ENCODE measurements at regions not wholly inside any gene's neighbourhood (a gene's known extent, or its start where the extent isn't known, plus 50 kb on each side); places are given as distances from the start of the nearest gene placed in this dataset.

- Histone ChIP-seq H3K27me3 (ENCODE audit: control insufficient read depth in 1 of 2, insufficient read depth in 2 of 2, low read length in 2 of 2) (peaks cover 31 to 45% of the 10 kb centered on the region in 2 donors), H3K9ac (ENCODE audit: low read length in 2 of 2) (no peak overlapping the region), H3K9me3 (ENCODE audit: control insufficient read depth in 2 of 2, low read length in 2 of 2) (no peaks in the 10 kb centered on the region), H3K27ac (ENCODE audit: low read length) (no peak overlapping the region), H3K36me3 (ENCODE audit: control insufficient read depth in 2 of 2, insufficient read depth in 2 of 2, low read length in 2 of 2) (no peaks in the 10 kb centered on the region), H3K4me1 (ENCODE audit: control insufficient read depth, insufficient read depth, low read length) (peaks cover 5% of the 10 kb centered on the region), H3K4me3 (ENCODE audit: low read length in 2 of 2) (no peak overlapping the region)
These were observed 143.7 kb downstream of the ENGASE start for GRCh38 chr17:79218175-79218824.

GRCh38 chr17:79217473-79218135 lies 143.0 kb downstream of the ENGASE start:
- H3K4me1 ChIP-seq (ENCODE audit: control insufficient read depth, insufficient read depth, low read length), result peaks cover 5% of the 10 kb centered on the region
- H3K36me3 ChIP-seq (ENCODE audit: control insufficient read depth in 2 of 2, insufficient read depth in 2 of 2, low read length in 2 of 2), result no peaks in the 10 kb centered on the region
- H3K27me3 ChIP-seq (ENCODE audit: control insufficient read depth in 1 of 2, insufficient read depth in 2 of 2, low read length in 2 of 2), result peaks cover 25 to 38% of the 10 kb centered on the region in 2 donors
- no peak overlapping the region for H3K4me3 ChIP-seq (ENCODE audit: low read length in 2 of 2)
- no peak overlapping the region for H3K27ac ChIP-seq (ENCODE audit: low read length)
- H3K9me3 ChIP-seq (ENCODE audit: control insufficient read depth in 2 of 2, low read length in 2 of 2), result no peaks in the 10 kb centered on the region
- no peak overlapping the region for H3K9ac ChIP-seq (ENCODE audit: low read length in 2 of 2)

GRCh38 chr17:79216826-79217225 lies 142.2 kb downstream of the ENGASE start:
- Histone ChIP-seq H3K27me3 (ENCODE audit: control insufficient read depth in 1 of 2, insufficient read depth in 2 of 2, low read length in 2 of 2) (peaks cover 18 to 30% of the 10 kb centered on the region in 2 donors), H3K36me3 (ENCODE audit: control insufficient read depth in 2 of 2, insufficient read depth in 2 of 2, low read length in 2 of 2) (no peaks in the 10 kb centered on the region), H3K4me1 (ENCODE audit: control insufficient read depth, insufficient read depth, low read length) (peaks cover 5% of the 10 kb centered on the region), H3K9me3 (ENCODE audit: control insufficient read depth in 2 of 2, low read length in 2 of 2) (no peaks in the 10 kb centered on the region), H3K4me3 (ENCODE audit: low read length in 2 of 2) (no peak overlapping the region), H3K9ac (ENCODE audit: low read length in 2 of 2) (no peak overlapping the region), H3K27ac (ENCODE audit: low read length) (no peak overlapping the region)

DNA sequence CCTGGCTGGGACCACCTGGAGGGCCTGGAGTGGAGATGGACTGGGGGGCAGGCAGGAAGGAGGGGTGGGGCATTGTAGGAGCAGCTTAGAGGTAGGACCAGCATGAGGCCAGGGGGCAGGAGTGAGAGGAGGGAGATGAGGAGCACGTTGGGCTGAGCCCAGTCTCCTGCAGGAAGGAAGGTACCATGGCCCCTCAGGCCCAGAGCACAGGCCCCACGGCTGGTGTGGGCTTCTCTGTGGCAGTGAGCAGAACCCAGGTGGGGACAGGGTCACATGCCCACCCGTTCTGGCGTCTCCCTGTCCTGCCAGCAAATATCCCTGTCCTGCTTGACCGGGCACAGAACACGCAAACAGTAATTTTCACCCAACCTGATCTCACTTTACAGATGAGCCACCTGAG lies 141.8 kb downstream of the ENGASE start:
- H3K27me3 ChIP-seq (ENCODE audit: control insufficient read depth in 1 of 2, insufficient read depth in 2 of 2, low read length in 2 of 2), result peaks cover 14 to 30% of the 10 kb centered on the region in 2 donors
- no peaks in the 10 kb centered on the region for H3K36me3 ChIP-seq (ENCODE audit: control insufficient read depth in 2 of 2, insufficient read depth in 2 of 2, low read length in 2 of 2)
- no peak overlapping the region for H3K4me3 ChIP-seq (ENCODE audit: low read length in 2 of 2)
- peaks cover 5% of the 10 kb centered on the region for H3K4me1 ChIP-seq (ENCODE audit: control insufficient read depth, insufficient read depth, low read length)
- no peak overlapping the region for H3K9ac ChIP-seq (ENCODE audit: low read length in 2 of 2)
- H3K9me3 ChIP-seq (ENCODE audit: control insufficient read depth in 2 of 2, low read length in 2 of 2), result no peaks in the 10 kb centered on the region
- H3K27ac ChIP-seq (ENCODE audit: low read length), result no peak overlapping the region

DNA sequence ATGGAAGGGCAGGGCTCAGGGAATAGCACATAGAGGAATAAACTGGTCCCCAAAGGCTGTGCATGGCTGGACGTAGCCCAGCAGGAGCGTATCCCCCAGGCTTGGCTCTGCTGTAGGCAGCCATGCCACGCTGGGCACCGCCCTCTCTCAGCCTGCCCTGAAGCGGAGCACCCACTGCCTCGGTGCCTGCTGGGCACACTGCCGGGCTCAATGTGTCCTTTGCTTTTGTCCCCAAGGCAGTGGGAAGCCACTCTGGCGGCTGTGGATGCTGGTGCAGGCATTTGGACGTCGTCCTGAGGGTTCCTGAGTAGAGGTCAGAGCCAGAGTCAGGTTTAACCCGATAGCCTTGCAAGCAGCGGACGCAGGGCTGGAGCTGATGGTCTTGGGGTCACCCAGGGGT lies 141.0 kb downstream of the ENGASE start:
- H3K27me3 ChIP-seq (ENCODE audit: control insufficient read depth in 1 of 2, insufficient read depth in 2 of 2, low read length in 2 of 2), result peaks cover 8 to 27% of the 10 kb centered on the region in 2 donors
- H3K9me3 ChIP-seq (ENCODE audit: control insufficient read depth in 2 of 2, low read length in 2 of 2), result no peaks in the 10 kb centered on the region

DNA sequence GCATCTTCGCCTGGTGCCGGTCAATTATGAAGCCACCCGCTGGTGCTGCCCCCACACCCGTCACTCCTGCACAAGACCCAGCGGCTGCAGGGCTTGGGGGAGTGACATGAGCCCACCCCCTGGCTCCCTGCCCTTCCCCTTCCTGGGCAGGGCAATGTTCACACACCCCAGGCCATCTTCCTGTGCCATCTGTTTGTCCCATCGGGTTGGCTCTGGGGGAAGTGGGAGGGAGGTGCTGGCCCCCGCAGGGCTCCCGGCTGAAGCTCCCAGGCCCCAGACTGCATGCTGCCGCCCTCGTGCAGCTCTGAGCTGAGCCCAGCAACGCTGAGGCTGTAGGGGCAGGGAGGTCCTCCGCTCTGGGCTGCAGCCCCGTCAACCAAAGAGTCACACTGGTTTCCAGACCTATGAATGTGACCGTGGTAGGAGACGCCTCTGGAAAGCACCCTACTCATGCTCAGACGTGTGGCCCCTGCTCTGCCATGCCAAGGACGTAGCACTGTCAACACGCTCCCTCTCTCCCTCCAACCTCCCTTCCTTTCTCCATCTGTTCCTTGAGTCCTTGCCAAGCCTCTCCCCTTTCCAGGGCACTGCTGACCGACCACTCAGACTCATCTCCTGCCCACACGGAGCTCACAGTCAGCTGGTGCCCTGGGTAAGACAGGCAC lies 140.4 kb downstream of the ENGASE start:
- Histone ChIP-seq H3K9ac (ENCODE audit: low read length in 2 of 2) (no peak overlapping the region), H3K9me3 (ENCODE audit: control insufficient read depth in 2 of 2, low read length in 2 of 2) (no peaks in the 10 kb centered on the region), H3K4me3 (ENCODE audit: low read length in 2 of 2) (no peak overlapping the region), H3K27me3 (ENCODE audit: control insufficient read depth in 1 of 2, insufficient read depth in 2 of 2, low read length in 2 of 2) (peaks cover 5 to 25% of the 10 kb centered on the region in 2 donors), H3K4me1 (ENCODE audit: control insufficient read depth, insufficient read depth, low read length) (peaks cover under 1% of the 10 kb centered on the region), H3K27ac (ENCODE audit: low read length) (no peak overlapping the region), H3K36me3 (ENCODE audit: control insufficient read depth in 2 of 2, insufficient read depth in 2 of 2, low read length in 2 of 2) (no peaks in the 10 kb centered on the region)

More for the DNA sequence above, 141.0 kb downstream of the ENGASE start:
- Histone ChIP-seq H3K4me3 (ENCODE audit: low read length in 2 of 2) (no peak overlapping the region), H3K27ac (ENCODE audit: low read length) (no peak overlapping the region), H3K9ac (ENCODE audit: low read length in 2 of 2) (no peak overlapping the region), H3K36me3 (ENCODE audit: control insufficient read depth in 2 of 2, insufficient read depth in 2 of 2, low read length in 2 of 2) (no peaks in the 10 kb centered on the region), H3K4me1 (ENCODE audit: control insufficient read depth, insufficient read depth, low read length) (peaks cover 5% of the 10 kb centered on the region)

DNA sequence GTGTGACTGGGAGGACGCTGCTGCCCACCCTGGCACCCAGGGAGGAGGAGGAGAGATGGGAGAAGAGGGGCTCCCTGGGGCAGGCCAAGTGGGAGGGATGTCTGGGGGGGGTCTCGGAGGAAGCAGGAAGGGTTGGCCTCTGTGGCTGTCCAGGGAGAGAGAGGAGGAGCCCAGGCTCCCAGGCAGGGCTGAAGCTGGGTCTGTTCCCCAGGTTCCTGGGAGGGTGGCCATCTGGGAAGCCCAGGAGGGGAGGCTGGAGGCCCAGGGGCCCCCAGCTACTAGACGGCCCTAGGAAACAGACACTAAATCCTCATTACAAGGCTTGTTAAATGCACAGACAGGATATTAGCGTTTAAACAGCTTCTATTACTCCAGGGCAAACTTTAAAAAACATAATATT lies 139.8 kb downstream of the ENGASE start:
- Histone ChIP-seq H3K36me3 (ENCODE audit: control insufficient read depth in 2 of 2, insufficient read depth in 2 of 2, low read length in 2 of 2) (no peaks in the 10 kb centered on the region), H3K27ac (ENCODE audit: low read length) (no peak overlapping the region), H3K9ac (ENCODE audit: low read length in 2 of 2) (no peak overlapping the region), H3K9me3 (ENCODE audit: control insufficient read depth in 2 of 2, low read length in 2 of 2) (no peaks in the 10 kb centered on the region), H3K4me1 (ENCODE audit: control insufficient read depth, insufficient read depth, low read length) (no peaks in the 10 kb centered on the region), H3K4me3 (ENCODE audit: low read length in 2 of 2) (no peak overlapping the region), H3K27me3 (ENCODE audit: control insufficient read depth in 1 of 2, insufficient read depth in 2 of 2, low read length in 2 of 2) (peaks cover 5 to 25% of the 10 kb centered on the region in 2 donors)

- Histone ChIP-seq H3K9ac (ENCODE audit: low read length in 2 of 2) (no peak overlapping the region), H3K9me3 (ENCODE audit: control insufficient read depth in 2 of 2, low read length in 2 of 2) (no peaks in the 10 kb centered on the region), H3K27me3 (ENCODE audit: control insufficient read depth in 1 of 2, insufficient read depth in 2 of 2, low read length in 2 of 2) (peaks cover 0 to 22% of the 10 kb centered on the region in 2 donors), H3K4me3 (ENCODE audit: low read length in 2 of 2) (no peak overlapping the region), H3K27ac (ENCODE audit: low read length) (no peak overlapping the region), H3K4me1 (ENCODE audit: control insufficient read depth, insufficient read depth, low read length) (no peaks in the 10 kb centered on the region), H3K36me3 (ENCODE audit: control insufficient read depth in 2 of 2, insufficient read depth in 2 of 2, low read length in 2 of 2) (no peaks in the 10 kb centered on the region)
These were observed 138.7 kb downstream of the ENGASE start for GRCh38 chr17:79213305-79213704.

DNA sequence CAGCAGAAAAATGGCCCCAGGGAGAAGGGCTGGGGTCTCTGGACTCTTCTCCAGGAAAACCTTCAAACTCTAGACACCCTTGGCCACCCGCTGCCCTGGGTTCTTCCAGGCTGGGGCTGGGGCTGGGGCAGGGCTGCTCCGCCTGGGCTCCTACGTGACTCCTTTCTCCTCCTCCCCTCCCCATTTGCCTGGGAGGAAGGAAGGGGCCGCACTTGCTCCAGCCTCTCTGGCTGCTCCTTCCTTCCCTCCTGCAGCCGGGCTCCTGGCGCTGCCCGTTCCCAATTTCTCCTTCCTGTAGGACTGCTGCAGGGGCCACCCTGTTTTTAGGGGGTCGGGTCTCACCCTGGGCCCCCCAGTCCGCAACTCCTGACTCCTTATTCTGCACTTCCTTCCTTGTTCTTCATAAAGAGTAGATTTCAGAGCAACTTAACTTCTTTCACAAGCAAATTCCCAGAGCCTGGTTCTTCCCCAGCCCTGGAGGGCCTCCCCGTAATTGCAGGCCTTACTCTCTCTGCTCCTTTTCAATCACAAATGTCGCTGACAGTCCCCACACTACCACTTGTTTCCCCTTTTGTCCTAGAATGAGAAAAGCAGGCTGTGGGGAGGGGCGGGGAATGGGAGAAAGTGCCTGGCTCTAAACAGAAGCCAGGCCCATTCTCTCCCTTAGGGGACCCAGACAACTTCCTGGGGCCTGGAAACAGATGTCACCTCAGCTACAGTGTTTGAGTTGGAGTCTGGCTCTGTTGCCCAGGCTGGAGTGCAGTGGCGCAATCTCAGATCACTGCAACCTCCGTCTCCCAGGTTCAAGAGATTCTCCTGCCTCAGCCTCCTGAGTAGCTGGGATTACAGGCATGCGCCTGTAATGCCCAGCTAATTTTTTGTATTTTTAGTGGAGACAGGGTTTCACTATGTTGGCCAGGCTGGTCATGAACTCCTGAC lies 137.8 kb downstream of the ENGASE start:
- Histone ChIP-seq H3K27me3 (ENCODE audit: control insufficient read depth in 1 of 2, insufficient read depth in 2 of 2, low read length in 2 of 2) (peaks cover 0 to 21% of the 10 kb centered on the region in 2 donors), H3K4me3 (ENCODE audit: low read length in 2 of 2) (no peak overlapping the region), H3K27ac (ENCODE audit: low read length) (no peak overlapping the region), H3K9me3 (ENCODE audit: control insufficient read depth in 2 of 2, low read length in 2 of 2) (no peaks in the 10 kb centered on the region), H3K4me1 (ENCODE audit: control insufficient read depth, insufficient read depth, low read length) (no peaks in the 10 kb centered on the region), H3K36me3 (ENCODE audit: control insufficient read depth in 2 of 2, insufficient read depth in 2 of 2, low read length in 2 of 2) (no peaks in the 10 kb centered on the region), H3K9ac (ENCODE audit: low read length in 2 of 2) (no peak overlapping the region)

DNA sequence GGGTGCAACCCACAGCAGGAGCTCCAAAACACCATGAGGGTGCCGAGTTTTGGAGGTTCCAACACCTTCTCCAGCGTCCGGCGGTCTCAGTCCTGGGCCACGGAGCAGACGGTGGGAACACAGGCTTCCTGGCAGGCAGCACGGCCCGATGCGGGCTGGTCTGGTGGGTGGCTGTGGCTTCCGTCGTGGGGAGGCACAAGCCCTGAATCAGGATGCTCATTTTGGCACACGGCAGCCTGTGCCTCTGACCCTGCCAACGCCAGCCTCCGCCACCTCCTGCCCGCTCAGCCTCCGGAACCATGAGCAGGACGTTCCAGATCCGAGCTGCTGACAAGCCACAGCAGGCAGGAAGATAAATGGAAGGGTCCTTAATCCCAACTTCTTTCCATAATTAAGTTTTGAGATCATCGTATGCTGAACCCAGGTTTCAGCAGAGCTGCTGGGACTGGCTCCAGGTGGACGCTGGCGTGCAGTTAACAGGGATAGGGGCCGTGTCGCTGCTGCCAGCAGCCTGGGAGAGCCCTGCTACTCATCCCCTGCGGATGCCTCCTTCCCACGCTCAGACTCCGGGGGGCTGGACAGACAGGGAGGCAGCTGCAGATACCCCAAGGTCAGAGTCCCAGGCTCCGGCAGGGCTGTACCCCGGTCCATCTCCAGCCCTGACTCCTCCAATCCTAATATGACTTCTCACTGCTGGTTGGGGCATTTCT lies 136.6 kb downstream of the ENGASE start:
- Histone ChIP-seq H3K36me3 (ENCODE audit: control insufficient read depth in 2 of 2, insufficient read depth in 2 of 2, low read length in 2 of 2) (no peaks in the 10 kb centered on the region), H3K27me3 (ENCODE audit: control insufficient read depth in 1 of 2, insufficient read depth in 2 of 2, low read length in 2 of 2) (peaks cover 0 to 15% of the 10 kb centered on the region in 2 donors), H3K27ac (ENCODE audit: low read length) (no peak overlapping the region)

More for the DNA sequence above, 136.6 kb downstream of the ENGASE start:
- H3K4me3 ChIP-seq (ENCODE audit: low read length in 2 of 2), result no peak overlapping the region
- no peaks in the 10 kb centered on the region for H3K4me1 ChIP-seq (ENCODE audit: control insufficient read depth, insufficient read depth, low read length)
- H3K9ac ChIP-seq (ENCODE audit: low read length in 2 of 2), result no peak overlapping the region
- H3K9me3 ChIP-seq (ENCODE audit: control insufficient read depth in 2 of 2, low read length in 2 of 2), result no peaks in the 10 kb centered on the region
